ENCODE measurements at regions not wholly inside any gene's neighbourhood (a gene's known extent, or its start where the extent isn't known, plus 50 kb on each side); places are given as distances from the start of the nearest gene placed in this dataset.
"Not testable (repeated sequence)": the region's sequence is repeated elsewhere in the genome, so short reads cannot be mapped to it uniquely, and the experiment has no call there.

DNA sequence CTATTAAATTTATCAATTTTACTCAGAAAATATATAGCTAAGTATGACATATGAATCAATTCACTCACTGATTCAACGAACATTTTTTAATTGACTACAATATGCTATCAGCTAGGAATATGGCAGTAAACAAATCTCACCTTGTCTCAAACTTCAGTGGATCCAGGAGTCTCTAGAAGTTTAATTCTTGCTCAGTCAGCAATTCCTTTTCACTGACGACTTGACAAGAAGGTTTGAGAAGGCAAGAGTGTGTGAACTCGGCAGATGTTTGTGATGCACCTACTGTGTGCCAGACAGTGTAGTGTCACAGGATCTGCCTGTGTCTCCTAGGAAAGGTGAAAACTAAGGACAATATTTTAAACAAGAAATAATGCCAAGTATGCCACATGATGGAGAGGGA is 4175.7 kb upstream of the OR11H1 start:
- DNase-seq = not testable (repeated sequence)

GRCh38 chr22:11360632-11361031 is 4167.4 kb upstream of the OR11H1 start:
- DNase-seq = no peak

DNA sequence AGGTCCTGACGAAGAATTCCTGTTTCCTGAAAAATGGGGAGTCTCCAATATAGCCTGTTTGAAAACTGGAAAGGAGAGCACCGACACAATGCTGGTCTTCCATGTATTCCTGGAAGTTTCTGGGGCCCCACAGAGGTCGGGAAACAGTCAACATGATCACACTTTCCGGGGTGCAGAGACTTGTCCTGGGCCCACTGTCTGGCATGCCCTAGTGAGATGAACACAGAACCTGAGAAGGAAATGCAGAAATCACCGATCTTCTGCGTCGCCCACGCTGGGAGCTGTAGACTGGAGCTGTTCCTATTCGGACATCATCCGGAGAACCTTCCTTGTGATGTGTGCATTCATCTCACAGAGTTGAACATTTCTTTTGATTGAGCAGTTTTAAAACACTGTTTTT is 4166.5 kb upstream of the OR11H1 start:
- DNase-seq = not testable (repeated sequence)

GRCh38 chr22:11369612-11370307 is 4158.2 kb upstream of the OR11H1 start:
- not testable (repeated sequence) for DNase-seq

GRCh38 chr22:11370311-11370710 is 4157.7 kb upstream of the OR11H1 start:
- not testable (repeated sequence) for DNase-seq

All from stimulated activated CD4-positive, alpha-beta T cell treated with anti-CD3 and anti-CD28 coated beads, Interleukin-2, amount 100 ng/mL, for 48 hours (primary cell).